ENCODE measurements at regions not wholly inside any gene's neighbourhood (a gene's known extent, or its start where the extent isn't known, plus 50 kb on each side); places are given as distances from the start of the nearest gene placed in this dataset.

DNA sequence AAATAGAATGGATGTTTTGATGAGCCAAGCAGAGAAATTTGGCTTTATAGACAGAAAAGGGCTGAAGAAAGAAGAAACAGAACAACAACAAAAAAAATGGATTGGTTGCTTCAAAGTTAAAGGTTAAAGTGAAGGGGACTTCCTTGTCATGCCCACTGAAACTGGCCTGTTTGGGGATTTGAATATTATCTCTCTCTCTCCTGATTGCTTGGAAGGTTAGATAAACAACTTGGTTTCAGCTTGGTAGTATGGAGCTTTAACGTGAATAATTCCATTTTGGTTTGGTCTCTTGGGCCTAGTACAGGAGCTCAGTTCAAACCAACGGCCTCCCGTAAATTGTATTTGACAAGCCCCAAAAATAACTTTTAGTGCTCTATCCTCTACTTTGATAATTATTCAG lies 70.8 kb upstream of the MBNL1 start:
- TF ChIP-seq CTCF (IDR thresholded peaks at IDR 0.05) (no peak), FOXM1 (IDR thresholded peaks at IDR 0.05; ENCODE audit: low read depth) (no peak), GABPA (IDR thresholded peaks at IDR 0.05; ENCODE audit: low read depth) (no peak), FOSL2 (IDR thresholded peaks at IDR 0.05; ENCODE audit: borderline replicate concordance, low read depth) (no peak), EZH2phosphoT487 (IDR thresholded peaks at IDR 0.05; ENCODE audit: borderline replicate concordance, low read depth) (no peak), FOXJ3 (CRISPR knock-in tag; IDR thresholded peaks at IDR 0.05) (no peak), ELF1 (IDR thresholded peaks at IDR 0.05) (no peak), TEAD4 (IDR thresholded peaks at IDR 0.05; ENCODE audit: borderline replicate concordance, insufficient read depth) (no peak), NRF1 (IDR thresholded peaks at IDR 0.05; ENCODE audit: low read depth, low read length) (no peak), JUND (IDR thresholded peaks at IDR 0.05) (no peak)
- TF ChIP-seq, protein P1, sequence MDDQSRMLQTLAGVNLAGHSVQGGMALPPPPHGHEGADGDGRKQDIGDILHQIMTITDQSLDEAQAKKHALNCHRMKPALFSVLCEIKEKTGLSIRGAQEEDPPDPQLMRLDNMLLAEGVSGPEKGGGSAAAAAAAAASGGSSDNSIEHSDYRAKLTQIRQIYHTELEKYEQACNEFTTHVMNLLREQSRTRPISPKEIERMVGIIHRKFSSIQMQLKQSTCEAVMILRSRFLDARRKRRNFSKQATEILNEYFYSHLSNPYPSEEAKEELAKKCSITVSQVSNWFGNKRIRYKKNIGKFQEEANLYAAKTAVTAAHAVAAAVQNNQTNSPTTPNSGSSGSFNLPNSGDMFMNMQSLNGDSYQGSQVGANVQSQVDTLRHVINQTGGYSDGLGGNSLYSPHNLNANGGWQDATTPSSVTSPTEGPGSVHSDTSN (IDR thresholded peaks at IDR 0.05), result no peak
